GM23248 (cell line): ENCODE measurements at regions not wholly inside any gene's neighbourhood (a gene's known extent, or its start where the extent isn't known, plus 50 kb on each side); places are given as distances from the start of the nearest gene placed in this dataset.

ENCODE experiments used
- EZH2 ChIP-seq: fragments of 200-600 bp; sonication (generic); IDR thresholded peaks from 2 replicates; pipeline ENCODE4 v1.6.1; 2018; ENCODE audit warnings: antibody characterized with exemption, mild to moderate bottlenecking; ENCODE audit not compliant: insufficient read depth, poor library complexity, severe bottlenecking
- EZH2phosphoT487 ChIP-seq: fragments of 200-600 bp; sonication (generic); IDR thresholded peaks from 2 replicates; pipeline ENCODE4 v1.6.1; 2018; ENCODE audit warnings: antibody characterized with exemption, moderate library complexity, mild to moderate bottlenecking, low read depth; ENCODE audit not compliant: insufficient read depth

DNA sequence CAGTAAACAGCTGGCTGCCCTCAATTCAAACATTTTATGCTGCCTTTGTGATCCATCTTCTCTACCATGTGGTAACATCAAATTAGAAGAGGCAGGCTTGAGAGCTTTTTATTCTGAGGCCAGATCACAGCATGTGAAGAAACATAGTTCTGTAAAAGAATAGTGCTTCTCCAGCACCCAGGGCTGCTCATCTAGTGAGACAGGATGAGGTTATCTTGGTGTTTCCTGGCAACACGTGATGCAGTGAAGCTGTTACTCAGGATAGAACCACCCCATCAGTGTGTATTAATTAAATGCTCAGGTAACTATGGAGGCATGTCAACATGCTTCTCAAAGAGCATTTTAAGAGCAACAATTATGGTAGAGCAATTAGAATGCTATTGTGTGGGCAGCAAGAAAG, 400.5 kb upstream of the ACO1 start:
- TF ChIP-seq EZH2 (no peak), EZH2phosphoT487 (no peak)
